IMR-90 (cell line): ENCODE measurements at regions not wholly inside any gene's neighbourhood (a gene's known extent, or its start where the extent isn't known, plus 50 kb on each side); places are given as distances from the start of the nearest gene placed in this dataset.

Source experiments
- ATAC-seq: fragments of 200-7000 bp; cut with Tn5 transposase; 2 replicates; pipeline ENCODE4 v1.9.1; 2020; ENCODE audit warnings: low read depth, mild to moderate bottlenecking, moderate library complexity
- BruUV-seq: library from RNA; stranded (reverse); fragments of 400-500 nt; replicated peaks from 2 replicates; lab custom pipeline; 2021; lab: Mats Ljungman, UMichigan
- CTCF ChIA-PET: fragments of 300-600 bp; formaldehyde crosslinking; extraction: SDS; loops from one replicate; lab custom pipeline; 2021; ENCODE audit warnings: antibody characterized with exemption; lab: Yijun Ruan, JAX
- POLR2A ChIA-PET: fragments of 300-600 bp; sonication (Branson Sonifier 250); formaldehyde crosslinking; loops from one replicate; lab custom pipeline; 2022; ENCODE audit warnings: antibody characterized with exemption; ENCODE audit not compliant: unreplicated experiment; lab: Charles Lee
- DNase-seq: peaks from one replicate; pipeline ENCODE4 v3.0.0; 2013
- H2AFZ ChIP-seq: replicated peaks from 2 replicates; pipeline ENCODE3; 2013; ENCODE audit warnings: low read length, mild to moderate bottlenecking; ENCODE audit not compliant: poor library complexity
- H2AK5ac ChIP-seq: 2 replicates; pipeline ENCODE4 v1.6.1; 2013; ENCODE audit warnings: low read depth, low read length, inconsistent platforms
- H2AK9ac ChIP-seq: replicated peaks from 2 replicates; pipeline ENCODE3; 2013; ENCODE audit warnings: mild to moderate bottlenecking, low read depth, low read length, moderate library complexity; ENCODE audit not compliant: poor library complexity
- H2BK120ac ChIP-seq: 2 replicates; pipeline ENCODE4 v1.6.1; 2013; ENCODE audit warnings: low read depth, low read length, inconsistent platforms
- H2BK15ac ChIP-seq: 3 replicates; pipeline ENCODE4 v1.6.1; 2013; ENCODE audit warnings: low read depth, low read length, inconsistent platforms
- H2BK20ac ChIP-seq: 2 replicates; pipeline ENCODE4 v1.6.1; 2013; ENCODE audit warnings: low read depth, mild to moderate bottlenecking, inconsistent platforms, low read length, moderate library complexity
- H2BK5ac ChIP-seq: 2 replicates; pipeline ENCODE4 v1.6.1; 2013; ENCODE audit warnings: mild to moderate bottlenecking, low read depth, low read length, inconsistent platforms; ENCODE audit not compliant: poor library complexity, severe bottlenecking
- H3K14ac ChIP-seq: replicated peaks from 2 replicates; pipeline ENCODE4 v1.6.1; 2013; ENCODE audit warnings: low read depth, low read length, inconsistent platforms
- H3K18ac ChIP-seq: 2 replicates; pipeline ENCODE4 v1.6.1; 2013; ENCODE audit warnings: low read depth, low read length, control low read depth
- H3K23ac ChIP-seq: 2 replicates; pipeline ENCODE4 v1.6.1; 2013; ENCODE audit warnings: low read depth, low read length, inconsistent platforms
- H3K27ac ChIP-seq: 2 replicates; pipeline ENCODE4 v1.5.1; 2013; ENCODE audit warnings: mild to moderate bottlenecking, control low read depth, low read length; ENCODE audit not compliant: insufficient read depth
- H3K27me3 ChIP-seq: 2 replicates; pipeline ENCODE4 v1.6.1; 2013; ENCODE audit warnings: low read length; ENCODE audit not compliant: control insufficient read depth, insufficient read depth
- H3K36me3 ChIP-seq: 2 replicates; pipeline ENCODE4 v1.6.1; 2013; ENCODE audit warnings: low read length, mixed read lengths; ENCODE audit not compliant: control insufficient read depth, insufficient read depth
- H3K4ac ChIP-seq: 2 replicates; pipeline ENCODE4 v1.6.1; 2013; ENCODE audit warnings: low read depth, low read length, inconsistent platforms
- H3K4me1 ChIP-seq: 2 replicates; pipeline ENCODE4 v1.6.1; 2013; ENCODE audit warnings: low read length, mixed read lengths; ENCODE audit not compliant: control insufficient read depth, insufficient read depth
- H3K4me2 ChIP-seq: 2 replicates; pipeline ENCODE4 v1.6.1; 2013; ENCODE audit warnings: low read depth, mild to moderate bottlenecking, control low read depth, low read length, moderate library complexity
- H3K4me3 ChIP-seq: 2 replicates; pipeline ENCODE4 v1.5.1; 2013; ENCODE audit warnings: low read depth, mild to moderate bottlenecking, control low read depth, low read length, moderate library complexity; ENCODE audit not compliant: insufficient read depth
- H3K56ac ChIP-seq: 2 replicates; pipeline ENCODE4 v1.6.1; 2013; ENCODE audit warnings: low read length, inconsistent platforms; ENCODE audit not compliant: insufficient read depth; ENCODE audit errors: extremely low read depth
- H3K79me1 ChIP-seq, 2 experiments: 2 replicates each; pipeline ENCODE4 v1.6.1; 2013; ENCODE audit warnings: low read length in 2 of 2, inconsistent platforms in 1 of 2, low read depth in 1 of 2
- H3K9ac ChIP-seq: 2 replicates; pipeline ENCODE4 v1.6.1; 2013; ENCODE audit warnings: low read depth, low read length, control low read depth
- H3K9me1 ChIP-seq: 2 replicates; pipeline ENCODE4 v1.6.1; 2013; ENCODE audit warnings: low read length, inconsistent platforms; ENCODE audit not compliant: insufficient read depth
- H3K9me3 ChIP-seq: 2 replicates; pipeline ENCODE4 v1.6.1; 2013; ENCODE audit warnings: low read length; ENCODE audit not compliant: control insufficient read depth, insufficient read depth
- H4K20me1 ChIP-seq: 2 replicates; pipeline ENCODE4 v1.6.1; 2013; ENCODE audit warnings: low read length, inconsistent platforms; ENCODE audit not compliant: insufficient read depth
- H4K5ac ChIP-seq: 2 replicates; pipeline ENCODE4 v1.6.1; 2013; ENCODE audit warnings: mild to moderate bottlenecking, low read depth, low read length, control low read depth
- H4K8ac ChIP-seq, 2 experiments: 2 replicates each; pipeline ENCODE4 v1.6.1; 2013; ENCODE audit warnings: low read depth in 2 of 2, low read length in 2 of 2, control low read depth in 1 of 2, inconsistent platforms in 1 of 2
- H4K91ac ChIP-seq: 2 replicates; pipeline ENCODE4 v1.6.1; 2013; ENCODE audit warnings: low read depth, low read length, inconsistent platforms; ENCODE audit not compliant: insufficient read depth
- BHLHE40 ChIP-seq: fragments of 150-350 bp; IDR thresholded peaks from 2 replicates; pipeline ENCODE4 v1.6.1; 2016; ENCODE audit warnings: mild to moderate bottlenecking, low read depth, low read length
- CEBPB ChIP-seq: IDR thresholded peaks from 2 replicates; pipeline ENCODE4 v1.6.1; 2012; ENCODE audit warnings: low read depth, low read length, improper control_type of control experiment
- CHD1 ChIP-seq: IDR thresholded peaks from 2 replicates; pipeline ENCODE4 v1.6.1; 2012; ENCODE audit warnings: low read depth, low read length, improper control_type of control experiment
- FOS ChIP-seq: fragments of 150-350 bp; IDR thresholded peaks from 2 replicates; pipeline ENCODE4 v1.6.1; 2016; ENCODE audit warnings: low read depth, low read length
- MAZ ChIP-seq: IDR thresholded peaks from 2 replicates; pipeline ENCODE4 v1.6.1; 2012; ENCODE audit warnings: low read depth, mild to moderate bottlenecking, low read length, improper control_type of control experiment, moderate library complexity, borderline replicate concordance
- NFE2L2 ChIP-seq: fragments of 150-350 bp; IDR thresholded peaks from 2 replicates; pipeline ENCODE4 v1.6.1; 2016; ENCODE audit warnings: low read depth, mild to moderate bottlenecking, low read length
- RCOR1 ChIP-seq: IDR thresholded peaks from 2 replicates; pipeline ENCODE4 v1.6.1; 2012; ENCODE audit warnings: mild to moderate bottlenecking, low read length, improper control_type of control experiment; ENCODE audit not compliant: insufficient replicate concordance
- SMC3 ChIP-seq: fragments of 150-350 bp; IDR thresholded peaks from 2 replicates; pipeline ENCODE4 v1.6.1; 2016; ENCODE audit warnings: low read depth, mild to moderate bottlenecking, antibody characterized with exemption, low read length, moderate library complexity
- WGBS, 2 experiments: methylation state at CpG; one replicate each; pipeline versions ENCODE4 v1.1.5 to v1.1.7; 2013; ENCODE audit warnings: missing lambda C conversion rate in 2 of 2; ENCODE audit not compliant: insufficient read length in 1 of 2; ENCODE audit errors: extremely low coverage in 2 of 2; 5-methylcytosine and 5-hydroxymethylcytosine counted together
- dilution Hi-C: fragments of 300-500 bp; cut with HindIII; formaldehyde crosslinking; loops from one replicate; pipeline ENCODE4 v1.14.3; 2018; ENCODE audit warnings: low sequenced_read_pairs; ENCODE audit not compliant: unreplicated experiment
- in situ Hi-C: fragments of 300-500 bp; cut with MboI; formaldehyde crosslinking; loops from 3 replicates; pipeline ENCODE4 v1.14.3; 2019; ENCODE audit warnings: low sequenced_read_pairs, inconsistent platforms, mixed read lengths
- intact Hi-C: fragments of 100-400 bp; cut with micrococcal nuclease; formaldehyde crosslinking; loops from 2 replicates; pipeline ENCODE4 v1.10.0; 2022

DNA sequence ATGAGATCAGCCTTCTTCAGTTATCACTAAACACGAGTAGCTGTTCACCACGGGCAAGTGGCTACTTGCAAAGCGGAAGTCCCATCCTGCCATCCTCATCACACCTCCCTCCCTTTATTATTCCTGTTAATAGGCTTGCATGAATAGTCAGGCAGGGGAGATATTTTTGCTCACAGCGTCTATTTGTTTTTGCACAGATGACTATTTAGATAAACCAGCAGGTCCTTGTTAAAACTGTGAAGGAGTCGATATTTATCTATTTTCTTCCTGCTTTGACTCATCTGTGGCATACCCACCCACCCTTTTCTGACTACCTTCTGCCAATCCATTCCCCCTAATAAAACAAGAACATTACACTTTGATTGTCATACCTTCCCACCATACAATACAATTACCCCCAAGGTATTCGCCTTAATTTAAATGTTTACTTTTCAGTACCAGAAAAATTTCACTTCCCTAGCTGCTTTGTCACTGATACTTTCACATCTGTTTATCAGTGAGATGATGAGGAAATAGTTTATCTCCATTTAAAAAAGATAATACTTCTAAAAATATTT is 96.6 kb upstream of the BANK1 start:
- in situ Hi-C loops: no loop called here
- CTCF ChIA-PET: interaction anchor here (1.0 kb wide), 1 partner anchor 41 kb away, joined by 3 read pairs; no protein-coding TSS in a partner anchor
- Histone ChIP-seq H4K5ac (no peak overlapping the region), H2BK120ac (no peak overlapping the region), H3K4me3 (no peak overlapping the region), H2BK20ac (no peak overlapping the region), H3K23ac (no peak overlapping the region), H3K27me3 (no peaks in the 10 kb centered on the region; the same call in 1 of the 2 replicates), H2AK9ac (no peak overlapping the region), H4K91ac (no peak overlapping the region), H3K4me2 (no peak overlapping the region), H3K79me1 (no peaks in the 10 kb centered on the region), H3K9ac (no peak overlapping the region), H3K4me1 (no peaks in the 10 kb centered on the region), H3K9me1 (no peaks in the 10 kb centered on the region), H3K27ac (no peak overlapping the region), H4K20me1 (no peaks in the 10 kb centered on the region), H3K18ac (no peak overlapping the region), H2BK15ac (no peak overlapping the region), H4K8ac (no peak overlapping the region), H3K36me3 (no peaks in the 10 kb centered on the region), H2BK5ac (no peak overlapping the region), H3K9me3 (no peaks in the 10 kb centered on the region), H2AK5ac (no peak overlapping the region), H3K14ac (no peak overlapping the region), H3K56ac (no peak overlapping the region), H2AFZ (no peak overlapping the region), H3K4ac (no peak overlapping the region)
- BruUV-seq: no TSS peak
- dilution Hi-C loops: no loop called here
- no peak for DNase-seq
- POLR2A ChIA-PET: no interaction called here
- WGBS, 2 experiments: no CpG with 5 or more reads among the region's 6 CpGs
- no peak for ATAC-seq
- intact Hi-C loops: no loop called here
- TF ChIP-seq BHLHE40 (no peak), NFE2L2 (no peak), SMC3 (no peak), CEBPB (no peak), CHD1 (no peak), MAZ (no peak), FOS (no peak), RCOR1 (no peak)
